Activated CD4-positive, alpha-beta T cell treated with anti-CD3 and anti-CD28 coated beads, Interleukin-2, amount 10 ng/mL, durations not matched to agents 7 days and 5 days (primary cell): ENCODE measurements at regions not wholly inside any gene's neighbourhood (a gene's known extent, or its start where the extent isn't known, plus 50 kb on each side); places are given as distances from the start of the nearest gene placed in this dataset.
"Not testable (repeated sequence)": the region's sequence is repeated elsewhere in the genome, so short reads cannot be mapped to it uniquely, and the experiment has no call there.

ENCODE experiments used
- CTCF ChIA-PET: fragments of 350-600 bp; sonication (Branson Sonifier 250); formaldehyde crosslinking; loops from one replicate; lab custom pipeline; 2021; ENCODE audit warnings: antibody characterized with exemption; lab: Charles Lee
- POLR2A ChIA-PET: fragments of 350-600 bp; sonication (Branson Sonifier 250); formaldehyde crosslinking; loops from one replicate; lab custom pipeline; 2021; ENCODE audit warnings: antibody characterized with exemption; lab: Charles Lee
- DNase-seq: peaks from one replicate; pipeline ENCODE4 v3.0.0-alpha.2; 2020
- H3K27ac Mint-ChIP-seq: one replicate; pipeline ENCODE4 v1.8.0; 2021; ENCODE audit warnings: mild to moderate bottlenecking, moderate library complexity, mixed read lengths
- H3K27me3 Mint-ChIP-seq: one replicate; pipeline ENCODE4 v1.8.0; 2021; ENCODE audit warnings: mixed read lengths
- H3K36me3 Mint-ChIP-seq: one replicate; pipeline ENCODE4 v1.8.0; 2021; ENCODE audit warnings: low read depth, mixed read lengths
- H3K4me1 Mint-ChIP-seq: one replicate; pipeline ENCODE4 v1.8.0; 2021; ENCODE audit warnings: mixed read lengths
- H3K4me3 Mint-ChIP-seq: one replicate; pipeline ENCODE4 v1.8.0; 2021; ENCODE audit warnings: mild to moderate bottlenecking, moderate library complexity, mixed read lengths
- H3K9me3 Mint-ChIP-seq: one replicate; pipeline ENCODE4 v1.8.0; 2021; ENCODE audit warnings: mixed read lengths

DNA sequence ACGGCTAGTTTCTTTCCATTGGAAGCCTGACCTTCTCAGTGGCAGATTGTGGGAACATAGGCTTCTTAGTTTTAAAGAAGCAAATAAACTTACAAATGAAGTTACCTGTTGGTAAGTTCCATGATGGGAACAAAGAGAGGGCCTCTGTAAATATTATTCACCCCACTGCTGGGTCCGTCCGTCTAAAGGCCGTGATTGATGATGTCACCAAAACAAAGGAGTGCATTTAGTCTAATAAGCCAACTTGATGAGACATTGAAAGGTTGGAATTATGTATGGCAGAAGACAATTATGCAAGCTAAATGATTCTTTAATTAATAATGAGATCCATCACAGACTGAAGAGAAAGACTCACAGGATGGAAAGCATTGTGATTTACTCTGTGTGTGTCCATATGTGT, 1091.9 kb upstream of the FANCL start:
- no peak overlapping the region for H3K4me3 Mint-ChIP-seq
- H3K36me3 Mint-ChIP-seq, result no peaks in the 10 kb centered on the region
- POLR2A ChIA-PET, result no interaction called here
- H3K27ac Mint-ChIP-seq, result no peak overlapping the region
- H3K9me3 Mint-ChIP-seq, result peaks cover 4% of the 10 kb centered on the region
- no peaks in the 10 kb centered on the region for H3K4me1 Mint-ChIP-seq
- no peaks in the 10 kb centered on the region for H3K27me3 Mint-ChIP-seq
- no peak for DNase-seq
- CTCF ChIA-PET, result no interaction called here

DNA sequence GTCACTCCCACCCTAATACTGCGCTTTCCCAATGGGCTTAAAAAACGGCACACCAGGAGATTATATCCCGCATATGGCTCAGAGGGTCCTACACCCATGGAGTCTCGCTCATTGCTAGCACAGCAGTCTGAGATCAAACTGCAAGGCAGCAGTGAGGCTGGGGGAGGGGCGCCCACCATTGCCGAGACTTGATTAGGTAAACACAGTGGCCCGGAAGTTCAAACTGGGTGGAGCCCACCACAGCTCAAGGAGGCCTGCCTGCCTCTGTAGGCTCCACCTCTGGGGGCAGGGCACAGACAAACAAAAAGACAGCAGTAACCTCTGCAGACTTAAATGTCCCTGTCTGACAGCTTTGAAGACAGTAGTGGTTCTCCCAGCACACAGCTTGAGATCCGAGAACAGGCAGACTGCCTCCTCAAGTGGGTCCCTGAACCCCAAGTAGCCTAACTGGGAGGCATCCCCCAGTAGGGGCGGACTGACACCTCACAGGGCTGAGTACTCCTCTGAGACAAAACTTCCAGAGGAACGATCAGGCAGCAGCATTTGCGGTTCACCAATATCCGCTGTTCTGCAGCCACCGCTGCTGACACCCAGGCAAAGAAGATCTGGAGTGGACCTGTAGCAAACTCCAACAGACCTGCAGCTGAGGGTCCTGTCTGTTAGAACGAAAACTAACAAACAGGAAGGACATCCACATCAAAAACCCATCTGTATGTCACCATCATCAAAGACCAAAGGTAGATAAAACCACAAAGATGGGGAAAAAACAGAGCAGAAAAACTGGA, 1085.6 kb upstream of the FANCL start:
- H3K9me3 Mint-ChIP-seq, CTCF ChIA-PET, H3K27me3 Mint-ChIP-seq, DNase-seq, POLR2A ChIA-PET, H3K27ac Mint-ChIP-seq, H3K4me1 Mint-ChIP-seq, H3K36me3 Mint-ChIP-seq, H3K4me3 Mint-ChIP-seq: not testable (repeated sequence)

GRCh38 chr2:59322870-59323269, 1081.7 kb upstream of the FANCL start:
- H3K36me3 Mint-ChIP-seq, result no peaks in the 10 kb centered on the region
- peaks cover 3% of the 10 kb centered on the region for H3K9me3 Mint-ChIP-seq
- no peaks in the 10 kb centered on the region for H3K27me3 Mint-ChIP-seq
- no peak overlapping the region for H3K27ac Mint-ChIP-seq
- ChIA-PET CTCF (no interaction called here), POLR2A (no interaction called here)
- no peaks in the 10 kb centered on the region for H3K4me1 Mint-ChIP-seq
- DNase-seq, result no peak
- no peak overlapping the region for H3K4me3 Mint-ChIP-seq

DNA sequence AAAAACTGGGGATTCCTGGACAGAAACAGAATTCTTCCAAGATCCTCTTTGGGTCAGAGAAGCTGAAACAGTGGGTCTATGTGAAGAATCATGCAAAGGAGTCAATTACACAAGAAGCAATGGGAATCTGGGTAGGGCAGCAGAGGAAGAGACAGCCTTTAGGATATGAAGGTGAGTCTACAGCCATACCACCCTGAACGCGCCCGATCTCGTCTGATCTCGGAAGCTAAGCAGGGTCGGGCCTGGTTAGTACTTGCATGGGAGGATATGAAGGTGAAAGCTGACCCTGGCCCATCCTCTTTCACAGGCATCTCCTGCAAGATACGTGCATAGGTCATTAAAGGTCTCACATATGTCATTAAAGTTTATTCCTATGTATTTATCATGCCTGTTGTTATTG, 1080.9 kb upstream of the FANCL start:
- no peak for DNase-seq
- CTCF ChIA-PET, result no interaction called here
- POLR2A ChIA-PET, result no interaction called here
- no peaks in the 10 kb centered on the region for H3K4me1 Mint-ChIP-seq
- H3K27ac Mint-ChIP-seq, result no peak overlapping the region
- H3K9me3 Mint-ChIP-seq, result peaks cover 3% of the 10 kb centered on the region
- no peaks in the 10 kb centered on the region for H3K27me3 Mint-ChIP-seq
- no peak overlapping the region for H3K4me3 Mint-ChIP-seq
- no peaks in the 10 kb centered on the region for H3K36me3 Mint-ChIP-seq

GRCh38 chr2:59314031-59314766, 1073.1 kb upstream of the FANCL start:
- no peak for DNase-seq
- Mint-ChIP-seq H3K27me3 (peaks cover 24% of the 10 kb centered on the region), H3K27ac (no peak overlapping the region), H3K36me3 (no peaks in the 10 kb centered on the region), H3K9me3 (no peaks in the 10 kb centered on the region), H3K4me3 (no peak overlapping the region), H3K4me1 (peaks cover 4% of the 10 kb centered on the region)
- CTCF ChIA-PET, result no interaction called here
- POLR2A ChIA-PET, result no interaction called here

DNA sequence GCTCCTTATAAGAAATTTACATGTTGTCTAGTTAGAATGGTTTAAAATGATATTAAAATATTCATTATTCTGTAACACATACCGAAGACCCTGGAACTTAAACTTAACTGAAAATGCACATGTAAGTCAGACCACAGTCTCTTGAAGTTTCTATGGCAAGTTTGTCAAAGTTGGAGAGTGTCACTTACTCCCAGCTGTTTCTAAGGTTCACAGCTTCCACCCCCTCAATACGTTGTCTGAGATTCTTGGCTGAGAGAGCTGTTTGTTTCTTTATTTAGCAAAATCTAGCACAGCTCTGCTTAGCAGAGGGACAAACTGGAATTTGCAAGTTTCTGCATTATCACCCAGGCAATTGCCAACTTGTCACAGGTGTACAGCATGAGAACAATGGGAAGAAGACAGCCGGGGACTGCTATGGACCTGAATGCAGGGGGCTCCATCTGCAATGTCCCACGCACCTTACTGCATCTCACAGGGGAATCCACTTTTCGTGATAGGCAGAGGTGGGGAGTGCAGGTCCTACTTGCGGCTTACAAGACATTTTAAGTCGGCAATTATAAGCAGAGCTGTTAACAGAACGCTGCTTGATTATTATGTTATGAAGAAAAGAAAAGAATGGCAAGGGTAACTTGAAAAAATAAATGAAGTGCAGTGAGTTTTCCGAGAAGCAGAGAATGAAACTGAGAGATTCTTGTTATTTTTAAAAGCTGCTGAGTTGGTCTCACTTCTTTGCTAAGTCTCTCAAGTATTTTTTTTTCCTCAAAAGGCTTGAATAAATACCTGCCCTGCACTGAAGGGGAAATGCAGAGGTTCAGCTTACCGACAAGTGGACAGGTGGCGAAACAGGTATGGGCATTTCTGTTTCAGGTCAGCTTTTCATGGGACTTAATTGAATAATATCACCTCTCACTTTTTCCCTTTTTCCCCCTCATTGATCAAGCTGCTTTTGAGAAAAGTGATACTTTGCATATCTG, 1072.1 kb upstream of the FANCL start:
- Mint-ChIP-seq H3K4me3 (no peak overlapping the region), H3K27me3 (peaks cover 25% of the 10 kb centered on the region), H3K9me3 (no peaks in the 10 kb centered on the region), H3K27ac (no peak overlapping the region), H3K4me1 (peaks cover 4% of the 10 kb centered on the region), H3K36me3 (no peaks in the 10 kb centered on the region)
- ChIA-PET CTCF (no interaction called here), POLR2A (no interaction called here)
- DNase-seq, result no peak

- no peaks in the 10 kb centered on the region for H3K9me3 Mint-ChIP-seq
- DNase-seq, result no peak
- ChIA-PET POLR2A (no interaction called here), CTCF (no interaction called here)
- no peaks in the 10 kb centered on the region for H3K36me3 Mint-ChIP-seq
- H3K27ac Mint-ChIP-seq, result no peak overlapping the region
- H3K27me3 Mint-ChIP-seq, result peaks cover 25% of the 10 kb centered on the region
- H3K4me1 Mint-ChIP-seq, result peaks cover 6% of the 10 kb centered on the region
- H3K4me3 Mint-ChIP-seq, result no peak overlapping the region
These were observed 1070.9 kb upstream of the FANCL start for GRCh38 chr2:59312029-59312428.

- Mint-ChIP-seq H3K4me3 (no peak overlapping the region), H3K27ac (no peak overlapping the region), H3K27me3 (peaks cover 5% of the 10 kb centered on the region), H3K36me3 (no peaks in the 10 kb centered on the region), H3K9me3 (no peaks in the 10 kb centered on the region), H3K4me1 (peaks cover 2% of the 10 kb centered on the region)
- DNase-seq, result no peak
- CTCF ChIA-PET, result no interaction called here
- POLR2A ChIA-PET, result no interaction called here
These were observed 1067.0 kb upstream of the FANCL start for GRCh38 chr2:59308108-59308507.

GRCh38 chr2:59307196-59307595, 1066.1 kb upstream of the FANCL start:
- ChIA-PET POLR2A (no interaction called here), CTCF (no interaction called here)
- H3K27me3 Mint-ChIP-seq, result peaks cover 4% of the 10 kb centered on the region
- DNase-seq, result no peak
- H3K36me3 Mint-ChIP-seq, result no peaks in the 10 kb centered on the region
- H3K27ac Mint-ChIP-seq, result no peak overlapping the region
- peaks cover 2% of the 10 kb centered on the region for H3K4me1 Mint-ChIP-seq
- no peak overlapping the region for H3K4me3 Mint-ChIP-seq
- H3K9me3 Mint-ChIP-seq, result no peaks in the 10 kb centered on the region

DNA sequence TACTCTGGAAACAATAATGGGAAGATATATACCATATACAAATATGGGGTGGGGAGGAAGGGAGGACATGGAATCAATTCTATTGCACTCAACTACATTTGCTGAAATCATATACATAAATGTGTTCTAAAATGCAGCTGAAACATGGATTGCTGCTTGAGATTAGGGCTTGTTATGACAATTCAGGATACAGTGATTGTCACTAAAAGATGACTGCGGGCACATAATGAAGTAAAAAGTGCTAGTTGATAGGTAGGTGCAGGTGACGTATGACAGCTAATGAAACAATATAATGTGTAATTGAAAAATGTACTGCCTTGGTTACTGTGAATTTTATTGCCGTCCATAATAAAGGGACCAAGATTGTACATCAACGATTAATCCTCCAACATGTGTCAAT, 1062.1 kb upstream of the FANCL start:
- Mint-ChIP-seq H3K36me3 (no peaks in the 10 kb centered on the region), H3K27ac (no peak overlapping the region), H3K27me3 (no peaks in the 10 kb centered on the region), H3K4me1 (peaks cover 2% of the 10 kb centered on the region), H3K4me3 (no peak overlapping the region), H3K9me3 (no peaks in the 10 kb centered on the region)
- ChIA-PET POLR2A (no interaction called here), CTCF (no interaction called here)
- DNase-seq, result no peak

GRCh38 chr2:59302683-59303082, 1061.6 kb upstream of the FANCL start:
- DNase-seq, result no peak
- no peaks in the 10 kb centered on the region for H3K27me3 Mint-ChIP-seq
- no peaks in the 10 kb centered on the region for H3K4me1 Mint-ChIP-seq
- no peaks in the 10 kb centered on the region for H3K9me3 Mint-ChIP-seq
- POLR2A ChIA-PET, result no interaction called here
- CTCF ChIA-PET, result no interaction called here
- no peaks in the 10 kb centered on the region for H3K36me3 Mint-ChIP-seq
- H3K4me3 Mint-ChIP-seq, result no peak overlapping the region
- no peak overlapping the region for H3K27ac Mint-ChIP-seq

GRCh38 chr2:59301466-59302402, 1060.6 kb upstream of the FANCL start:
- CTCF ChIA-PET, result interaction anchor here (1.0 kb wide), 1 partner anchor 14 kb away, joined by 3 read pairs; no protein-coding TSS in a partner anchor
- H3K4me3 Mint-ChIP-seq, result no peak overlapping the region

More at GRCh38 chr2:59301466-59302402, 1060.6 kb upstream of the FANCL start:
- Mint-ChIP-seq H3K27ac (no peak overlapping the region), H3K9me3 (no peaks in the 10 kb centered on the region), H3K36me3 (no peaks in the 10 kb centered on the region), H3K4me1 (no peaks in the 10 kb centered on the region), H3K27me3 (no peaks in the 10 kb centered on the region)
- POLR2A ChIA-PET, result no interaction called here
- peak; percentile 27 for DNase-seq
